Neural cell (in vitro differentiated cells): ENCODE measurements at regions not wholly inside any gene's neighbourhood (a gene's known extent, or its start where the extent isn't known, plus 50 kb on each side); places are given as distances from the start of the nearest gene placed in this dataset.

ENCODE experiments used
- H2AFZ ChIP-seq: fragments of 200-600, 300-800 bp; sonication (generic), shearing (Covaris generic); 2 replicates; pipeline ENCODE4 v1.6.0; 2014; ENCODE audit warnings: low read depth, mild to moderate bottlenecking, antibody characterized with exemption, low read length, moderate library complexity
- H3F3A ChIP-seq: fragments of 200-600 bp; shearing (Covaris generic); 2 replicates; pipeline ENCODE4 v1.6.1; 2016; ENCODE audit warnings: mild to moderate bottlenecking, moderate library complexity, mixed read lengths, antibody characterized with exemption, low read length; ENCODE audit not compliant: insufficient read depth, poor library complexity, severe bottlenecking
- H3K27ac ChIP-seq: fragments of 200-600, 300-800 bp; sonication (generic), shearing (Covaris generic); 2 replicates; pipeline ENCODE4 v1.5.1; 2014; ENCODE audit warnings: mild to moderate bottlenecking, low read length, moderate library complexity
- H3K27me3 ChIP-seq: fragments of 300-800, 200-600 bp; sonication (generic), shearing (Covaris generic); 2 replicates; pipeline ENCODE4 v1.6.0; 2014; ENCODE audit warnings: mild to moderate bottlenecking, low read depth, low read length, moderate library complexity; ENCODE audit not compliant: insufficient read depth
- H3K36me3 ChIP-seq: fragments of 300-800, 200-600 bp; sonication (generic), shearing (Covaris generic); 2 replicates; pipeline ENCODE4 v1.5.1; 2014; ENCODE audit warnings: mild to moderate bottlenecking, antibody characterized with exemption, low read length, moderate library complexity; ENCODE audit not compliant: insufficient read depth
- H3K4me2 ChIP-seq: fragments of 300-800, 200-600 bp; sonication (generic), shearing (Covaris generic); 2 replicates; pipeline ENCODE4 v1.6.0; 2014; ENCODE audit warnings: mild to moderate bottlenecking, low read length
- H3K4me3 ChIP-seq: fragments of 300-800, 200-600 bp; sonication (generic), shearing (Covaris generic); 2 replicates; pipeline ENCODE4 v1.5.1; 2014; ENCODE audit warnings: mild to moderate bottlenecking, low read length, moderate library complexity
- H3K79me2 ChIP-seq: fragments of 200-600 bp; shearing (Covaris generic); replicated peaks from 2 replicates; pipeline ENCODE4 v1.6.0; 2014; ENCODE audit warnings: mild to moderate bottlenecking, low read length, moderate library complexity; ENCODE audit not compliant: insufficient read depth
- H3K9ac ChIP-seq: fragments of 300-800, 200-600 bp; sonication (generic), shearing (Covaris generic); 2 replicates; pipeline ENCODE4 v1.6.1; 2016; ENCODE audit warnings: mild to moderate bottlenecking, low read length, mixed read lengths
- H3K9me2 ChIP-seq: fragments of 200-600 bp; shearing (Covaris generic); 2 replicates; pipeline ENCODE4 v1.6.1; 2016; ENCODE audit warnings: mild to moderate bottlenecking, low read length, mixed read lengths; ENCODE audit not compliant: insufficient read depth
- H3K9me3 ChIP-seq: fragments of 200-600, 300-800 bp; sonication (generic), shearing (Covaris generic); 2 replicates; pipeline ENCODE4 v1.6.1; 2016; ENCODE audit warnings: mild to moderate bottlenecking, mixed run types, low read length, moderate library complexity, mixed read lengths
- H4K20me1 ChIP-seq: fragments of 200-600 bp; shearing (Covaris generic); 2 replicates; pipeline ENCODE4 v1.6.1; 2016; ENCODE audit warnings: mild to moderate bottlenecking, mixed run types; ENCODE audit not compliant: insufficient read depth
- CTCF ChIP-seq: fragments of 450-650 bp; IDR thresholded peaks from 2 replicates; pipeline ENCODE4 v1.5.1; 2014; ENCODE audit warnings: antibody characterized with exemption, mild to moderate bottlenecking, moderate library complexity; ENCODE audit not compliant: poor library complexity, severe bottlenecking
- EP300 ChIP-seq: fragments of 450-650 bp; conservative IDR thresholded peaks from 2 replicates; pipeline ENCODE4 v1.6.1; 2014; ENCODE audit warnings: antibody characterized with exemption, mild to moderate bottlenecking, moderate library complexity; ENCODE audit not compliant: poor library complexity, severe bottlenecking
- EZH2 ChIP-seq: fragments of 200-600, 300-800 bp; shearing (Covaris generic), sonication (generic); IDR thresholded peaks from 2 replicates; pipeline ENCODE4 v1.6.1; 2014; ENCODE audit warnings: antibody characterized with exemption, low read length, borderline replicate concordance, mild to moderate bottlenecking; ENCODE audit not compliant: insufficient read depth, poor library complexity, severe bottlenecking
- MXI1 ChIP-seq: fragments of 450-650 bp; conservative IDR thresholded peaks from 2 replicates; pipeline ENCODE4 v1.6.1; 2014; ENCODE audit warnings: antibody characterized with exemption, mild to moderate bottlenecking; ENCODE audit not compliant: poor library complexity, severe bottlenecking
- POLR2AphosphoS5 ChIP-seq: IDR thresholded peaks from 2 replicates; pipeline ENCODE4 v1.6.1; 2012
- RAD21 ChIP-seq: fragments of 450-650 bp; conservative IDR thresholded peaks from 2 replicates; pipeline ENCODE4 v1.6.1; 2014; ENCODE audit warnings: antibody characterized with exemption, mild to moderate bottlenecking, moderate library complexity
- SMC3 ChIP-seq: fragments of 450-650 bp; conservative IDR thresholded peaks from 2 replicates; pipeline ENCODE4 v1.6.1; 2014; ENCODE audit warnings: antibody characterized with exemption, mild to moderate bottlenecking, moderate library complexity; ENCODE audit not compliant: poor library complexity
- TAF1 ChIP-seq: IDR thresholded peaks from 2 replicates; pipeline ENCODE4 v1.6.1; 2012; ENCODE audit warnings: low read depth
- TF ChIP-seq, protein P1 (sequence below): IDR thresholded peaks from 2 replicates; pipeline ENCODE4 v1.6.1; 2012; ENCODE audit warnings: borderline replicate concordance

DNA sequence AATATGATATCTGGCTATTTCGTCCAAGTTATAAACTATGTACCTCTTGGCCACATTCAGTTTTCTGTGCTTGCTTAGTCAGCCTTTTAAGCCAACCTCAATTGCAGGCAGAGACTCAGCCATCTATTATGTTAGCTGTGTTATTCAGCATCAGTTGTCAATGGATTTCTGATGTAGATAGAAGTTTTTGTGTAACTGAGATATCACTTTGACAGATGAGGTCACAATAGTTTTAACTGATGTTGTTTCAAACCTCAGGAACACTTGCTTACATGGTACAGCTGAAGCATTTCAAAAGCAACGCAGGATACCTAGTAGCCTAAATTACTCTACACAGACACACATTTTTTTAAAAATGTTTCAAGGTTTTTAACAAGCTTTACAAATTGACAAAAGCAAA, 1478.0 kb downstream of the NCAM2 start:
- TF ChIP-seq SMC3 = no peak
- TF ChIP-seq POLR2AphosphoS5 = peak; percentile 66
- peak; percentile 84 for TF ChIP-seq EP300
- H3K36me3 ChIP-seq = no peaks in the 10 kb centered on the region
- H3K9me3 ChIP-seq = no peaks in the 10 kb centered on the region
- H3K4me2 ChIP-seq = no peak overlapping the region
- no peaks in the 10 kb centered on the region for H4K20me1 ChIP-seq
- H2AFZ ChIP-seq = no peak overlapping the region
- no peak overlapping the region for H3K4me3 ChIP-seq
- H3F3A ChIP-seq = no peaks in the 10 kb centered on the region
- no peak overlapping the region for H3K9ac ChIP-seq
- H3K27ac ChIP-seq = no peak overlapping the region
- no peaks in the 10 kb centered on the region for H3K27me3 ChIP-seq
- H3K79me2 ChIP-seq = no peaks in the 10 kb centered on the region
- no peaks in the 10 kb centered on the region for H3K9me2 ChIP-seq

DNA sequence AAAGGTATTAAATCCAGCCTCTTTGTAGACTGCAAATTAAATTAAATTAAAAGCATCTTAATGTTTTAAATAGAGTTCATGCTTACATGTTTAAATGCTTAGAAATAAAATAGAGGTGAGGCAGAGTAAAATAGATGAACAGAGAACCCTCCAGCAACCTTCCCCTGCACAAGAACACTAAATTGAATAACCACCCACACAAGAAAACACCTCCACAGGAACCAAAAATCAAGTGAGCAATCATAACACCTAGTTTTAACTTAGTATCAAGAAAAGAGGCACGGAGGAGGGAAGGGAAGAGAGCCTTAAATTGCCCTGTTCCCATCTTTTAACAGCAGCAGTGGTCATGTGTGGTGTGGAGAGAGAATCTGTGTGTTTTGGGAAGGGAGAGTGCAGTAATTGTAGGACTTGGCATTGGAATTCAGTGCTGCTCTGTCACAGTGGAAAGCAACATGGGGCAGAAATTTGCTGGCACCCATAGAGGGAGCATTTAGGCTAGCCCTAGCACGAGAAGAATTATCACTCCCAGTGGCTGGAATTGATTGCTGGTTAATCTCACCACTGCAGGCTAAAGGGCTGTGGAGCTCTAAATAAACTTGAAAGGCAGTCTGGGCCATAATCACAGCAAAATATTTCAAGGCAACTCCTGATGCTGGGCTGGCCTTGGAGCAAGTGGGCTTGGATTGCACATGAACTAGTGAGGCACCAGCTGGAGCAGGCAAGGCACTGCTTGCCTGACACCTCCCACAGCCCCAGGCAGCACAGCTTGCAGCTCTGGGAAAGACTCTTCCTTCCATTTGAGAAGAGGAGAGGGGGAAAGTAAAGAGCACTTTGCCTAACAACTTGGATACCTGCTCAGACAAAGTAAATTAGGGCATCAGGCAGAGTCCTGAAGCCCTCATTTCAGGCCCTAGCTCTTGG, 1478.8 kb downstream of the NCAM2 start:
- Histone ChIP-seq H3K36me3 (no peaks in the 10 kb centered on the region), H3K4me3 (no peak overlapping the region), H3F3A (no peaks in the 10 kb centered on the region), H3K27me3 (no peaks in the 10 kb centered on the region), H3K9ac (no peak overlapping the region), H4K20me1 (no peaks in the 10 kb centered on the region), H2AFZ (no peak overlapping the region), H3K9me3 (no peaks in the 10 kb centered on the region), H3K4me2 (no peak overlapping the region), H3K27ac (no peak overlapping the region), H3K79me2 (no peaks in the 10 kb centered on the region), H3K9me2 (no peaks in the 10 kb centered on the region)
- no peak for TF ChIP-seq SMC3
- no peak for TF ChIP-seq MXI1

- TF ChIP-seq POLR2AphosphoS5 = no peak
- TF ChIP-seq RAD21 = no peak
- TF ChIP-seq, protein P1, sequence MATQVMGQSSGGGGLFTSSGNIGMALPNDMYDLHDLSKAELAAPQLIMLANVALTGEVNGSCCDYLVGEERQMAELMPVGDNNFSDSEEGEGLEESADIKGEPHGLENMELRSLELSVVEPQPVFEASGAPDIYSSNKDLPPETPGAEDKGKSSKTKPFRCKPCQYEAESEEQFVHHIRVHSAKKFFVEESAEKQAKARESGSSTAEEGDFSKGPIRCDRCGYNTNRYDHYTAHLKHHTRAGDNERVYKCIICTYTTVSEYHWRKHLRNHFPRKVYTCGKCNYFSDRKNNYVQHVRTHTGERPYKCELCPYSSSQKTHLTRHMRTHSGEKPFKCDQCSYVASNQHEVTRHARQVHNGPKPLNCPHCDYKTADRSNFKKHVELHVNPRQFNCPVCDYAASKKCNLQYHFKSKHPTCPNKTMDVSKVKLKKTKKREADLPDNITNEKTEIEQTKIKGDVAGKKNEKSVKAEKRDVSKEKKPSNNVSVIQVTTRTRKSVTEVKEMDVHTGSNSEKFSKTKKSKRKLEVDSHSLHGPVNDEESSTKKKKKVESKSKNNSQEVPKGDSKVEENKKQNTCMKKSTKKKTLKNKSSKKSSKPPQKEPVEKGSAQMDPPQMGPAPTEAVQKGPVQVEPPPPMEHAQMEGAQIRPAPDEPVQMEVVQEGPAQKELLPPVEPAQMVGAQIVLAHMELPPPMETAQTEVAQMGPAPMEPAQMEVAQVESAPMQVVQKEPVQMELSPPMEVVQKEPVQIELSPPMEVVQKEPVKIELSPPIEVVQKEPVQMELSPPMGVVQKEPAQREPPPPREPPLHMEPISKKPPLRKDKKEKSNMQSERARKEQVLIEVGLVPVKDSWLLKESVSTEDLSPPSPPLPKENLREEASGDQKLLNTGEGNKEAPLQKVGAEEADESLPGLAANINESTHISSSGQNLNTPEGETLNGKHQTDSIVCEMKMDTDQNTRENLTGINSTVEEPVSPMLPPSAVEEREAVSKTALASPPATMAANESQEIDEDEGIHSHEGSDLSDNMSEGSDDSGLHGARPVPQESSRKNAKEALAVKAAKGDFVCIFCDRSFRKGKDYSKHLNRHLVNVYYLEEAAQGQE = no peak
- no peak for TF ChIP-seq TAF1
- no peak for TF ChIP-seq EZH2
- TF ChIP-seq SMC3 = no peak
- no peak for TF ChIP-seq EP300
- TF ChIP-seq CTCF = no peak
- no peak for TF ChIP-seq MXI1
- H4K20me1 ChIP-seq = no peaks in the 10 kb centered on the region
- H3K9ac ChIP-seq = no peak overlapping the region
- no peak overlapping the region for H3K4me3 ChIP-seq
- no peaks in the 10 kb centered on the region for H3F3A ChIP-seq
- H3K27me3 ChIP-seq = no peaks in the 10 kb centered on the region
- H3K36me3 ChIP-seq = no peaks in the 10 kb centered on the region
- H3K9me3 ChIP-seq = no peaks in the 10 kb centered on the region
- H3K27ac ChIP-seq = no peak overlapping the region
- H3K4me2 ChIP-seq = no peak overlapping the region
- H2AFZ ChIP-seq = no peak overlapping the region
- H3K9me2 ChIP-seq = no peaks in the 10 kb centered on the region
- no peaks in the 10 kb centered on the region for H3K79me2 ChIP-seq
Measured at GRCh38 chr21:22490049-22490448, 1491.8 kb downstream of the NCAM2 start.
